SJSA1 (cell line): ENCODE measurements at regions not wholly inside any gene's neighbourhood (a gene's known extent, or its start where the extent isn't known, plus 50 kb on each side); places are given as distances from the start of the nearest gene placed in this dataset.

Experiments
- DNase-seq, 2 experiments: peaks; one replicate each; pipeline ENCODE4 v3.0.0-alpha.2; 2015 to 2020; ENCODE audit warnings: low spot score in 2 of 2, low read depth in 1 of 2
- H3K27ac ChIP-seq: fragments of 250-450 bp; sonication (Bioruptor Pico); 2 replicates; pipeline ENCODE4 v1.5.1; 2020; ENCODE audit warnings: mild to moderate bottlenecking, moderate library complexity
- H3K27me3 ChIP-seq: fragments of 250-450 bp; sonication (Bioruptor Pico); replicated peaks from 2 replicates; pipeline ENCODE4 v1.5.1; 2020; ENCODE audit warnings: mild to moderate bottlenecking, moderate library complexity
- H3K36me3 ChIP-seq: fragments of 250-450 bp; sonication (Bioruptor Pico); 2 replicates; pipeline ENCODE4 v1.5.1; 2020; ENCODE audit warnings: mild to moderate bottlenecking
- H3K4me1 ChIP-seq: fragments of 250-450 bp; sonication (Bioruptor Pico); replicated peaks from 2 replicates; pipeline ENCODE4 v1.6.1; 2021; ENCODE audit warnings: mild to moderate bottlenecking
- H3K4me3 ChIP-seq: fragments of 250-450 bp; sonication (Bioruptor Pico); 2 replicates; pipeline ENCODE4 v1.5.1; 2020; ENCODE audit warnings: mild to moderate bottlenecking
- H3K9me3 ChIP-seq: fragments of 250-450 bp; sonication (Bioruptor Pico); replicated peaks from 2 replicates; pipeline ENCODE4 v1.5.1; 2020; ENCODE audit warnings: mild to moderate bottlenecking

- Histone ChIP-seq H3K27ac (no peak overlapping the region), H3K36me3 (no peaks in the 10 kb centered on the region), H3K4me3 (no peak overlapping the region), H3K9me3 (no peaks in the 10 kb centered on the region), H3K4me1 (no peaks in the 10 kb centered on the region), H3K27me3 (no peaks in the 10 kb centered on the region)
- DNase-seq: no peak
These were observed 727.2 kb upstream of the WWC1 start for GRCh38 chr5:167564275-167564674.

- H3K9me3 ChIP-seq: no peaks in the 10 kb centered on the region
- peak in 1 of 2 experiments; percentile 20 for DNase-seq
- no peaks in the 10 kb centered on the region for H3K4me1 ChIP-seq
- H3K27me3 ChIP-seq: no peaks in the 10 kb centered on the region
- H3K4me3 ChIP-seq: no peak overlapping the region
- no peak overlapping the region for H3K27ac ChIP-seq
- no peaks in the 10 kb centered on the region for H3K36me3 ChIP-seq
These were observed 726.1 kb upstream of the WWC1 start for GRCh38 chr5:167565189-167565954.

- H3K27me3 ChIP-seq: peaks cover 12% of the 10 kb centered on the region; the same call in 1 of the 2 replicates
- peaks cover 11% of the 10 kb centered on the region for H3K4me1 ChIP-seq
- H3K9me3 ChIP-seq: no peaks in the 10 kb centered on the region
- H3K4me3 ChIP-seq: no peak overlapping the region
- no peak for DNase-seq
- no peak overlapping the region for H3K27ac ChIP-seq
- no peaks in the 10 kb centered on the region for H3K36me3 ChIP-seq
These were observed 721.0 kb upstream of the WWC1 start for GRCh38 chr5:167570431-167570830.

- H3K27ac ChIP-seq: no peak overlapping the region
- no peak for DNase-seq
- peaks cover 15% of the 10 kb centered on the region; the same call in 1 of the 2 replicates for H3K27me3 ChIP-seq
These were observed 719.6 kb upstream of the WWC1 start for GRCh38 chr5:167571824-167572223.

GRCh38 chr5:167573370-167574127 lies 717.9 kb upstream of the WWC1 start:
- no peaks in the 10 kb centered on the region for H3K9me3 ChIP-seq
- peaks cover 15% of the 10 kb centered on the region; the same call in 1 of the 2 replicates for H3K27me3 ChIP-seq
- H3K27ac ChIP-seq: no peak overlapping the region
- no peaks in the 10 kb centered on the region for H3K36me3 ChIP-seq
- peak; percentile 54 to 79 for DNase-seq
- H3K4me1 ChIP-seq: peaks cover 11% of the 10 kb centered on the region
- peak overlapping the region; percentile 32 for H3K4me3 ChIP-seq

More at GRCh38 chr5:167571824-167572223, 719.6 kb upstream of the WWC1 start:
- Histone ChIP-seq H3K4me3 (no peak overlapping the region), H3K4me1 (peaks cover 11% of the 10 kb centered on the region), H3K36me3 (no peaks in the 10 kb centered on the region), H3K9me3 (no peaks in the 10 kb centered on the region)

- H3K27ac ChIP-seq: no peak overlapping the region
- peaks cover 15% of the 10 kb centered on the region; the same call in 1 of the 2 replicates for H3K27me3 ChIP-seq
- DNase-seq: no peak
- no peak overlapping the region for H3K4me3 ChIP-seq
- H3K9me3 ChIP-seq: no peaks in the 10 kb centered on the region
- H3K4me1 ChIP-seq: peaks cover 11% of the 10 kb centered on the region
- H3K36me3 ChIP-seq: no peaks in the 10 kb centered on the region
These were observed 717.0 kb upstream of the WWC1 start for GRCh38 chr5:167574464-167574863.

- H3K9me3 ChIP-seq: no peaks in the 10 kb centered on the region; the same call in 1 of the 2 replicates
- DNase-seq: no peak
- no peaks in the 10 kb centered on the region for H3K36me3 ChIP-seq
- H3K27ac ChIP-seq: no peak overlapping the region
- H3K27me3 ChIP-seq: peaks cover 15% of the 10 kb centered on the region; the same call in 1 of the 2 replicates
- peaks cover 11% of the 10 kb centered on the region for H3K4me1 ChIP-seq
- H3K4me3 ChIP-seq: no peak overlapping the region
These were observed 716.1 kb upstream of the WWC1 start for GRCh38 chr5:167575330-167575729.

GRCh38 chr5:167576126-167576525 lies 715.3 kb upstream of the WWC1 start:
- Histone ChIP-seq H3K4me3 (no peak overlapping the region), H3K4me1 (peaks cover 11% of the 10 kb centered on the region), H3K27me3 (peaks cover 15% of the 10 kb centered on the region; the same call in 1 of the 2 replicates), H3K9me3 (no peaks in the 10 kb centered on the region; the same call in 1 of the 2 replicates), H3K27ac (no peak overlapping the region), H3K36me3 (no peaks in the 10 kb centered on the region)
- no peak for DNase-seq

GRCh38 chr5:167576897-167577296 lies 714.5 kb upstream of the WWC1 start:
- Histone ChIP-seq H3K4me3 (no peak overlapping the region), H3K9me3 (no peaks in the 10 kb centered on the region; the same call in 1 of the 2 replicates), H3K4me1 (peaks cover 11% of the 10 kb centered on the region), H3K36me3 (no peaks in the 10 kb centered on the region), H3K27me3 (peaks cover 15% of the 10 kb centered on the region; the same call in 1 of the 2 replicates), H3K27ac (no peak overlapping the region)
- DNase-seq: no peak

GRCh38 chr5:167577616-167578015 lies 713.8 kb upstream of the WWC1 start:
- H3K4me1 ChIP-seq: peaks cover 9% of the 10 kb centered on the region
- H3K9me3 ChIP-seq: no peaks in the 10 kb centered on the region; the same call in 1 of the 2 replicates
- peaks cover 15% of the 10 kb centered on the region; the same call in 1 of the 2 replicates for H3K27me3 ChIP-seq
- no peak overlapping the region for H3K4me3 ChIP-seq
- no peak for DNase-seq
- H3K36me3 ChIP-seq: no peaks in the 10 kb centered on the region
- no peak overlapping the region for H3K27ac ChIP-seq

GRCh38 chr5:167578977-167579692 lies 712.3 kb upstream of the WWC1 start:
- Histone ChIP-seq H3K9me3 (no peaks in the 10 kb centered on the region; the same call in 1 of the 2 replicates), H3K27ac (no peak overlapping the region), H3K4me1 (peaks cover 6% of the 10 kb centered on the region), H3K4me3 (no peak overlapping the region), H3K27me3 (peaks cover 14% of the 10 kb centered on the region; the same call in 1 of the 2 replicates), H3K36me3 (no peaks in the 10 kb centered on the region)
- DNase-seq: no peak

- Histone ChIP-seq H3K9me3 (no peaks in the 10 kb centered on the region; the same call in 1 of the 2 replicates), H3K36me3 (no peaks in the 10 kb centered on the region), H3K4me1 (peaks cover under 1% of the 10 kb centered on the region; the same call in 1 of the 2 replicates), H3K27me3 (peaks cover 8% of the 10 kb centered on the region; the same call in 1 of the 2 replicates), H3K4me3 (no peak overlapping the region), H3K27ac (no peak overlapping the region)
- DNase-seq: no peak
These were observed 711.8 kb upstream of the WWC1 start for GRCh38 chr5:167579693-167580055.

GRCh38 chr5:167580608-167581007 lies 710.8 kb upstream of the WWC1 start:
- Histone ChIP-seq H3K27ac (no peak overlapping the region), H3K36me3 (no peaks in the 10 kb centered on the region), H3K27me3 (0 out of 2 replicates have a peak, but pooled peaks cover 2% of the 10 kb centered on the region), H3K9me3 (no peaks in the 10 kb centered on the region; the same call in 1 of the 2 replicates), H3K4me1 (no peaks in the 10 kb centered on the region), H3K4me3 (no peak overlapping the region)
- no peak for DNase-seq
